ENCODE measurements at regions not wholly inside any gene's neighbourhood (a gene's known extent, or its start where the extent isn't known, plus 50 kb on each side); places are given as distances from the start of the nearest gene placed in this dataset.

DNA sequence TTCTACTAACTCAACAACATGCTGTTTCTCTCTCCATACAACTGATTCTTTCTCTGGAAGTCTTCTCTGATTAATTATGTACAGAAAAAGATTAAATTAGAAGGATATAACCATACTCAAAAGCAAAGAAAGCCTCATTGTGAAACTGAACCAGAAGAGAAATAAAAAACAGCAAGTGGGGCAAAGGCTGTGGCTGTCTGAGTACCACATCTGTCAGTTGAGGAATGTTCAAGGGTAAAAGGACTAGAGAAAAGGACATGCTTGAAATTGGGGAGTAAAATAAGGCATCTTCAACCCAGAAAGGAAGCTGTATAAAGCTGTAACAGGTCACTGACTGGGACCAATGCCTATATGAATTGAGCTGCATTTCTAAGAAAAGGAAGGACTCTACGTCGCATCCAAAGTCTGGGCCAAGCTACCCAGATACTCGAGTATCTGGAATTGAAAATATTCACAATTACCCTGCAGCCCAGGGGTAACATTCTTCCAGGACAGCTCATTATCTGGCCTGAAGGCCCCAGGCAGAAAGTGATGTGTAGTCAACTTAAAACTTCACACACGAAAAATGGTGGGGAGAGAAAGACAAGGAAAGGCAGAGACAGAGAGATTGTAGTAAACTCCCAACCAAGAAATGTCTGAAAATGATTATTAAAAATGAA, 356.0 kb upstream of the GALNT5 start:
- ChIA-PET POLR2A (no interaction called here), CTCF (ENCODE audit: low intra/inter-chr PET ratio, low total read pairs) (no interaction called here)

More for the DNA sequence above, 356.0 kb upstream of the GALNT5 start:
- Histone ChIP-seq H4K20me1 (ENCODE audit: insufficient read depth, low read length) (no peaks in the 10 kb centered on the region), H3K4me2 (ENCODE audit: low read depth, low read length) (no peak overlapping the region), H2AFZ (ENCODE audit: low read length) (no peak overlapping the region), H3K79me2 (ENCODE audit: insufficient read depth, low read length) (no peaks in the 10 kb centered on the region), H3K27me3 (ENCODE audit: control insufficient read depth in 1 of 2, insufficient read depth in 2 of 2, low read length in 2 of 2) (no peaks in the 10 kb centered on the region), H3K4me3 (replicated peaks in 1 of 3; ENCODE audit: insufficient read depth in 1 of 3, low read depth in 2 of 3, low read length in 3 of 3) (no peak overlapping the region), H3K4me1 (ENCODE audit: insufficient read depth, low read length) (no peaks in the 10 kb centered on the region), H3K27ac (ENCODE audit: extremely low read length, insufficient read depth, low read length) (no peak overlapping the region), H3K36me3 (replicated peaks in 1 of 2; ENCODE audit: control insufficient read depth in 1 of 2, insufficient read depth in 2 of 2, low read length in 2 of 2) (no peaks in the 10 kb centered on the region), H3K9me3 (ENCODE audit: low read length) (no peaks in the 10 kb centered on the region), H3K9ac (ENCODE audit: insufficient read depth, low read depth, low read length) (no peak overlapping the region)
- ATAC-seq (no peak), FAIRE-seq (no peak), DNase-seq (ENCODE audit: low spot score) (no peak)
- intact Hi-C loops (cut with micrococcal nuclease; ENCODE audit: unreplicated experiment) (no loop called here), in situ Hi-C loops (cut with HindIII; ENCODE audit: extremely low pct_ligation_motif_present, low pct_unique_long_range_greater_than_20kb) (no loop called here)
- BruUV-seq (replicated peaks), result no TSS peak
- WGBS (ENCODE audit: low lambda C conversion rate), result 1% methylated on average over 4 of the region's 4 CpGs
- TF ChIP-seq ERF (CRISPR knock-in tag; IDR thresholded peaks at IDR 0.05) (no peak), SKI (IDR thresholded peaks at IDR 0.05; ENCODE audit: partially characterized antibody) (no peak), FOXK1 (CRISPR knock-in tag; IDR thresholded peaks at IDR 0.05; ENCODE audit: borderline replicate concordance, low read depth) (no peak), MYPOP (CRISPR knock-in tag; IDR thresholded peaks at IDR 0.05) (no peak), ZGPAT (CRISPR knock-in tag; IDR thresholded peaks at IDR 0.05) (no peak)

Data from HepG2 (cell line).